ENCODE measurements at regions not wholly inside any gene's neighbourhood (a gene's known extent, or its start where the extent isn't known, plus 50 kb on each side); places are given as distances from the start of the nearest gene placed in this dataset.

GRCh38 chrX:115399306-115399705, 109.8 kb downstream of the LUZP4 start:
- Mint-ChIP-seq H3K4me1 (ENCODE audit: low read depth, unreplicated experiment) (peaks cover 3% of the 10 kb centered on the region), H3K4me3 (ENCODE audit: unreplicated experiment) (no peak overlapping the region), H3K27me3 (ENCODE audit: unreplicated experiment) (no peaks in the 10 kb centered on the region), H3K27ac (ENCODE audit: unreplicated experiment) (no peak overlapping the region), H3K9me3 (ENCODE audit: unreplicated experiment) (no peaks in the 10 kb centered on the region), H3K36me3 (ENCODE audit: unreplicated experiment) (no peaks in the 10 kb centered on the region)
- no peak for TF ChIP-seq CTCF (IDR thresholded peaks at IDR 0.05; ENCODE audit: partially characterized antibody, unreplicated experiment)
- DNase-seq: no peak

- H3K27ac Mint-ChIP-seq (ENCODE audit: unreplicated experiment): no peak overlapping the region
- peaks cover 3% of the 10 kb centered on the region for H3K4me1 Mint-ChIP-seq (ENCODE audit: low read depth, unreplicated experiment)
- H3K4me3 Mint-ChIP-seq (ENCODE audit: unreplicated experiment): no peak overlapping the region
- no peaks in the 10 kb centered on the region for H3K36me3 Mint-ChIP-seq (ENCODE audit: unreplicated experiment)
- no peak for TF ChIP-seq CTCF (IDR thresholded peaks at IDR 0.05; ENCODE audit: partially characterized antibody, unreplicated experiment)
- no peak for DNase-seq
- no peaks in the 10 kb centered on the region for H3K27me3 Mint-ChIP-seq (ENCODE audit: unreplicated experiment)
- no peaks in the 10 kb centered on the region for H3K9me3 Mint-ChIP-seq (ENCODE audit: unreplicated experiment)
Observed at GRCh38 chrX:115400960-115401359, 111.4 kb downstream of the LUZP4 start.

- DNase-seq: no peak
- Mint-ChIP-seq H3K27ac (ENCODE audit: unreplicated experiment) (no peak overlapping the region), H3K4me3 (ENCODE audit: unreplicated experiment) (no peak overlapping the region), H3K9me3 (ENCODE audit: unreplicated experiment) (no peaks in the 10 kb centered on the region), H3K4me1 (ENCODE audit: low read depth, unreplicated experiment) (peaks cover 3% of the 10 kb centered on the region), H3K27me3 (ENCODE audit: unreplicated experiment) (no peaks in the 10 kb centered on the region), H3K36me3 (ENCODE audit: unreplicated experiment) (no peaks in the 10 kb centered on the region)
- TF ChIP-seq CTCF (IDR thresholded peaks at IDR 0.05; ENCODE audit: partially characterized antibody, unreplicated experiment): no peak
Observed at GRCh38 chrX:115402299-115402698, 112.8 kb downstream of the LUZP4 start.

- no peaks in the 10 kb centered on the region for H3K36me3 Mint-ChIP-seq (ENCODE audit: unreplicated experiment)
- no peak for TF ChIP-seq CTCF (IDR thresholded peaks at IDR 0.05; ENCODE audit: partially characterized antibody, unreplicated experiment)
- no peak for DNase-seq
- no peak overlapping the region for H3K27ac Mint-ChIP-seq (ENCODE audit: unreplicated experiment)
- H3K9me3 Mint-ChIP-seq (ENCODE audit: unreplicated experiment): no peaks in the 10 kb centered on the region
- H3K4me1 Mint-ChIP-seq (ENCODE audit: low read depth, unreplicated experiment): no peaks in the 10 kb centered on the region
- H3K4me3 Mint-ChIP-seq (ENCODE audit: unreplicated experiment): no peak overlapping the region
- no peaks in the 10 kb centered on the region for H3K27me3 Mint-ChIP-seq (ENCODE audit: unreplicated experiment)
Observed at GRCh38 chrX:115408771-115409400, 119.4 kb downstream of the LUZP4 start.

GRCh38 chrX:115409551-115409950, 120.0 kb downstream of the LUZP4 start:
- no peaks in the 10 kb centered on the region for H3K36me3 Mint-ChIP-seq (ENCODE audit: unreplicated experiment)
- TF ChIP-seq CTCF (IDR thresholded peaks at IDR 0.05; ENCODE audit: partially characterized antibody, unreplicated experiment): no peak
- H3K4me3 Mint-ChIP-seq (ENCODE audit: unreplicated experiment): no peak overlapping the region
- no peak overlapping the region for H3K27ac Mint-ChIP-seq (ENCODE audit: unreplicated experiment)
- no peaks in the 10 kb centered on the region for H3K9me3 Mint-ChIP-seq (ENCODE audit: unreplicated experiment)
- no peaks in the 10 kb centered on the region for H3K27me3 Mint-ChIP-seq (ENCODE audit: unreplicated experiment)
- H3K4me1 Mint-ChIP-seq (ENCODE audit: low read depth, unreplicated experiment): no peaks in the 10 kb centered on the region
- DNase-seq: no peak

Data from glutamatergic neuron (in vitro differentiated cells).